OCI-LY3 (cell line): ENCODE measurements at regions not wholly inside any gene's neighbourhood (a gene's known extent, or its start where the extent isn't known, plus 50 kb on each side); places are given as distances from the start of the nearest gene placed in this dataset.

ENCODE experiments used
- CTCF ChIP-seq: fragments of 200-600, 300-600 bp; sonication (generic); IDR thresholded peaks from 2 replicates; pipeline ENCODE4 v1.5.1; 2014; ENCODE audit warnings: antibody characterized with exemption, low read length, low read depth
- EZH2phosphoT487 ChIP-seq: fragments of 200-600 bp; shearing (Covaris generic); IDR thresholded peaks from 2 replicates; pipeline ENCODE4 v1.6.1; 2018; ENCODE audit warnings: antibody characterized with exemption, mixed run types, low read depth

GRCh38 chr10:78991187-78991586 is 77.6 kb upstream of the ZMIZ1 start:
- TF ChIP-seq CTCF (no peak), EZH2phosphoT487 (no peak)
